Tibial nerve (tissue), 4 donors: ENCODE measurements at regions not wholly inside any gene's neighbourhood (a gene's known extent, or its start where the extent isn't known, plus 50 kb on each side); places are given as distances from the start of the nearest gene placed in this dataset.

Source experiments
- DNase-seq, 2 donors: peaks; one replicate each; pipeline ENCODE4 v3.0.0-alpha.2; 2019; ENCODE audit warnings: low spot score in 2 of 2
- H3K27ac ChIP-seq, 4 donors: fragments of 200-600 bp; sonication (generic) in 3 of 4; one replicate each; pipeline ENCODE4 v1.5.1; 2017 to 2019; ENCODE audit warnings: mild to moderate bottlenecking in 1 of 4
- H3K27me3 ChIP-seq, 2 donors: fragments of 200-600 bp; sonication (generic) in 1 of 2; one replicate each; pipeline versions ENCODE4 v1.5.1 to v1.6.0; 2017 to 2019
- H3K36me3 ChIP-seq, 3 donors: fragments of 200-600 bp; sonication (generic); one replicate each; pipeline ENCODE4 v1.5.1; 2018 to 2019
- H3K4me1 ChIP-seq, 4 donors: fragments of 200-600 bp; sonication (generic) in 3 of 4; one replicate each; pipeline ENCODE4 v1.5.1; 2017 to 2019
- H3K4me3 ChIP-seq, 4 donors: fragments of 200-600 bp; sonication (generic) in 3 of 4; one replicate each; pipeline ENCODE4 v1.5.1; 2017 to 2019; ENCODE audit warnings: mild to moderate bottlenecking in 1 of 4, moderate library complexity in 1 of 4
- H3K9me3 ChIP-seq, 4 donors: fragments of 200-600 bp; sonication (generic) in 3 of 4; one replicate each; pipeline ENCODE4 v1.5.1; 2017 to 2019
- CTCF ChIP-seq, 5 experiments: fragments of 200-600 bp in 3 of 5; fragments of 450-650 bp in 2 of 5; sonication (generic) in 3 of 5; IDR thresholded peaks; one replicate each; pipeline ENCODE4 v1.5.1; 2016 to 2019; ENCODE audit warnings: antibody characterized with exemption in 5 of 5, mild to moderate bottlenecking in 3 of 5, moderate library complexity in 2 of 5
- EP300 ChIP-seq, 2 donors: sonication (generic); formaldehyde crosslinking; IDR thresholded peaks; one replicate each; pipeline ENCODE4 v1.6.1; 2017; ENCODE audit warnings: antibody characterized with exemption in 2 of 2, mild to moderate bottlenecking in 1 of 2
- POLR2A ChIP-seq, 2 donors: fragments of 450-650 bp; IDR thresholded peaks; one replicate each; pipeline ENCODE4 v1.6.1; 2017; ENCODE audit warnings: antibody characterized with exemption in 2 of 2, mild to moderate bottlenecking in 2 of 2, moderate library complexity in 2 of 2
- WGBS, 2 donors: methylation state at CpG; one replicate each; pipeline ENCODE4 v1.1.5; 2018; 5-methylcytosine and 5-hydroxymethylcytosine counted together

GRCh38 chr19:31602548-31602947 lies 253.3 kb upstream of the TSHZ3 start:
- Histone ChIP-seq H3K4me3 (no peak overlapping the region), H3K27me3 (no peaks in the 10 kb centered on the region), H3K9me3 (no peaks in the 10 kb centered on the region), H3K27ac (no peak overlapping the region), H3K36me3 (no peaks in the 10 kb centered on the region), H3K4me1 (no peaks in the 10 kb centered on the region)
- TF ChIP-seq EP300 (IDR thresholded peaks at IDR 0.05) (no peak), CTCF (IDR thresholded peaks at IDR 0.05) (no peak), POLR2A (IDR thresholded peaks at IDR 0.05) (no peak)
- no peak for DNase-seq
- WGBS, 2 donors, result 86 to 94% methylated on average over 4 of the region's 4 CpGs

- DNase-seq, result no peak
- Histone ChIP-seq H3K4me3 (no peak overlapping the region), H3K4me1 (no peaks in the 10 kb centered on the region), H3K27me3 (no peaks in the 10 kb centered on the region), H3K36me3 (no peaks in the 10 kb centered on the region), H3K27ac (no peak overlapping the region), H3K9me3 (no peaks in the 10 kb centered on the region)
- 63 to 66% methylated on average over 10 of the region's 10 CpGs for WGBS, 2 donors
- no peak for TF ChIP-seq CTCF (IDR thresholded peaks at IDR 0.05)
- TF ChIP-seq POLR2A (IDR thresholded peaks at IDR 0.05), result no peak
- no peak for TF ChIP-seq EP300 (IDR thresholded peaks at IDR 0.05)
Observed at GRCh38 chr19:31604493-31605040, 255.3 kb upstream of the TSHZ3 start.

- Histone ChIP-seq H3K27ac (no peak overlapping the region), H3K27me3 (no peaks in the 10 kb centered on the region), H3K9me3 (no peaks in the 10 kb centered on the region), H3K36me3 (no peaks in the 10 kb centered on the region), H3K4me1 (no peaks in the 10 kb centered on the region), H3K4me3 (no peak overlapping the region)
- DNase-seq, result no peak
- WGBS, 2 donors, result 89 to 92% methylated on average over 8 of the region's 8 CpGs
- TF ChIP-seq CTCF (IDR thresholded peaks at IDR 0.05) (no peak), POLR2A (IDR thresholded peaks at IDR 0.05) (no peak), EP300 (IDR thresholded peaks at IDR 0.05) (no peak)
Observed at GRCh38 chr19:31610018-31610417, 260.8 kb upstream of the TSHZ3 start.

- Histone ChIP-seq H3K36me3 (no peaks in the 10 kb centered on the region), H3K4me1 (no peaks in the 10 kb centered on the region), H3K9me3 (no peaks in the 10 kb centered on the region), H3K27me3 (no peaks in the 10 kb centered on the region), H3K27ac (no peak overlapping the region), H3K4me3 (no peak overlapping the region)
- DNase-seq, result no peak
- TF ChIP-seq CTCF (IDR thresholded peaks at IDR 0.05) (no peak), POLR2A (IDR thresholded peaks at IDR 0.05) (no peak), EP300 (IDR thresholded peaks at IDR 0.05) (no peak)
- 81 to 86% methylated on average over 3 of the region's 3 CpGs for WGBS, 2 donors
Observed at GRCh38 chr19:31611046-31611877, 262.0 kb upstream of the TSHZ3 start.

GRCh38 chr19:31612873-31613272 lies 263.6 kb upstream of the TSHZ3 start:
- Histone ChIP-seq H3K4me3 (no peak overlapping the region), H3K9me3 (no peaks in the 10 kb centered on the region), H3K4me1 (no peaks in the 10 kb centered on the region), H3K27ac (no peak overlapping the region), H3K36me3 (no peaks in the 10 kb centered on the region), H3K27me3 (no peaks in the 10 kb centered on the region)
- WGBS, 2 donors, result 83 to 85% methylated on average over 6 of the region's 6 CpGs
- no peak for TF ChIP-seq POLR2A (IDR thresholded peaks at IDR 0.05)
- TF ChIP-seq EP300 (IDR thresholded peaks at IDR 0.05), result no peak
- no peak for TF ChIP-seq CTCF (IDR thresholded peaks at IDR 0.05)
- DNase-seq, result no peak
